Stimulated activated CD8-positive, alpha-beta memory T cell treated with anti-CD3 and anti-CD28 coated beads, Interleukin-12 subunit alpha, Interleukin-12 subunit beta, amount 100 ng/mL, for 24 hours (primary cell): ENCODE measurements at regions not wholly inside any gene's neighbourhood (a gene's known extent, or its start where the extent isn't known, plus 50 kb on each side); places are given as distances from the start of the nearest gene placed in this dataset.
"Not testable (repeated sequence)": the region's sequence is repeated elsewhere in the genome, so short reads cannot be mapped to it uniquely, and the experiment has no call there.

Experiments
- DNase-seq: peaks from one replicate; pipeline ENCODE4 v3.0.0-alpha.2; 2020; ENCODE audit errors: extremely low read depth

DNA sequence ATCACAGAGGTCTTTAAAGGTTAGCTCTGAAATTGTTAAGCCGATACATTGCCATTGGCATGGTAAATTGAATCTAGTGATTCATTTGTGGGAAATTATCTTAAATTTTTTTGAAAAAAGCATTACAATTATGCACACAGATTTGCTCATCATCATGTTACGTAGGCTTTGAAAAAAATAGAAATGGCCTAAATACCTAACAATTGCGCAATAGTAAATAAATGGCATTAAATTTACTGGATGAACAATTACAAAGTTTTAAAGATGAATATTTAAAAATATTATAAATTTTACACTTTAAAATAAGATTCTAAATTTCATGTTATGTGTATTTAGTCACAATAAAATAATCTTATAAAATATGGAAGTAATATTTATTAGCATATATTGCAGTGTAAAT, 171.3 kb downstream of the RPRM start:
- DNase-seq, result no peak

DNA sequence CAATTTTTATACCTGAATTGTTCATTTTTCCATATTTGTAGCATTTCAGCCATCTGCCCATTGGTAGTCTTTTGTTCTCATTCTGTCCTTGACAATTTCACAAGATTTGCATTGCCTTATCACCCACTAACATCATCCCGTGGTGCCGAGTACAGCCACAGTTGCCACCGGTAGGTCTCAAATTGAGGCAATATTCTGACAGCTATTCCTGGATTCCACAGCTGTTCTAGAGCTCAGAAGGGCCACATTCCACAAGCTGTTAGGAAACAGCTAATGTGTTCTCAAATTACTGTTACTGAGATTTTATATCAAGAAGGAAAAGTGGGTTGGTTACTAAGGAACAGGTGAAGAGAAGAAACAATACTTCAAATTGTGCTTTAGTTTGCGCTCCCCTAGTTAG, 178.8 kb downstream of the RPRM start:
- no peak for DNase-seq

DNA sequence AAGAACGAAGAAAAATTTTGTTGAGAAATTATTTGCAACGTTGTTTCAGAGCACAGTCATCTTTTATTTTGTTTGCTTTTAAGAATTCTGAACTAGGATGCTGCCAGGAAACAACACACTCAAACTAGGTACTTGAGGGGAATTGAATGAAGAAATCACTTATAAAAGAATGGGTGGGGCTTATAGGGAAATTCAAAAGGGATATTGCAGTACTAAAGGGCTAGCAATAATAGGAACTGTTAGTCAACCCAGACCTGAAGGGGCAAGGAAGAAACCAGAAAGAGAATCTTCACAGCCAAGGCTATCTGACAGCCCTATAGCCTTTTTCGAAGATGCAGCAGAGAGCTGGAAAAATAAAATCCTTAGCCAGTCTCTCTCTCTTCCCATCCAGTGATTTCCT, 179.3 kb downstream of the RPRM start:
- DNase-seq, result no peak

DNA sequence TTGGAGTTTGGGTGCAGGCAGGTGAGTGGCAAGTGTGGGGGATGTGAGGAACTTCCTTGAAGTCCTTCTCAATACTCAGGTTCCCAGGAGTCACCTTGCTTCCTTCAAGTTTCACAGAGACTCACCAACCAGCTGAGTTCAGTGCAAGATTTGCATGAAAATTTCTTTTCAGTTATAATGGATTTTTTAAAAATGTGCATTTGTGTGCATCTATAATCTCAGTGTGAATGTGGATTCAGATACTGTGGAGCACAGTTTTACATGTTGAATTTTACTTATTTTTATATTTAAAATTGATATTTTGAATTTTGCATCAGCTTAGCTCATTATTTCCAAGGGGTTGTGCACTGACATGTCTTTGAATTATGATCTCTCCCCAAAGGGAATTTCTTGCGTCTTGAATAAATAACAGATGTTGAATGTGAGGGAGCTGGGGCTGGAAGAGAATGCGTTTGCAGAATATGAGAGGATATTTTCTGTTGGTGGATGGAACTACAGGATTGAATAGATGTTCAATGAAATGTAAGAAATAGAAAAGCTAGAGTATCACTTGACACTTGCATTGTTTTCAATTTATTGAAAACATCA, 184.3 kb downstream of the RPRM start:
- DNase-seq, result no peak

DNA sequence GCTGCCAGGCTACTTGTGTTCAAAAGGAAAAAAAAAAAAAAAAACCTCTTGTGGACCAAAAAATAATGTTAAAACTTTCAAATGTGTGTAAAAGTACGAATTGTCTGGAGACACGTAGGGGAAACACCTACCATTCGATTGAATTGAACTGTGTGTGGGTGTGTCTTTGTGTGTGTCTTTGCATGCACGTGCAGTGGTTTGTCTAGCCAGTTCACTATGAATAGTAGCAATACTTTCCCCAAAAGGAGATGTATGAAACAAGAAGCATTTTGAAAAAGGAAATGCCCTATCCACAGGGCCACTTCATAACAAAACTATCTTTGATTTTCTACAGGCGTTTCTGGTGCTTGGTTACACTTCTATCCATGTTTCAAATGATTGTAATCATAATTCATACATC, 186.8 kb downstream of the RPRM start:
- DNase-seq, result no peak

DNA sequence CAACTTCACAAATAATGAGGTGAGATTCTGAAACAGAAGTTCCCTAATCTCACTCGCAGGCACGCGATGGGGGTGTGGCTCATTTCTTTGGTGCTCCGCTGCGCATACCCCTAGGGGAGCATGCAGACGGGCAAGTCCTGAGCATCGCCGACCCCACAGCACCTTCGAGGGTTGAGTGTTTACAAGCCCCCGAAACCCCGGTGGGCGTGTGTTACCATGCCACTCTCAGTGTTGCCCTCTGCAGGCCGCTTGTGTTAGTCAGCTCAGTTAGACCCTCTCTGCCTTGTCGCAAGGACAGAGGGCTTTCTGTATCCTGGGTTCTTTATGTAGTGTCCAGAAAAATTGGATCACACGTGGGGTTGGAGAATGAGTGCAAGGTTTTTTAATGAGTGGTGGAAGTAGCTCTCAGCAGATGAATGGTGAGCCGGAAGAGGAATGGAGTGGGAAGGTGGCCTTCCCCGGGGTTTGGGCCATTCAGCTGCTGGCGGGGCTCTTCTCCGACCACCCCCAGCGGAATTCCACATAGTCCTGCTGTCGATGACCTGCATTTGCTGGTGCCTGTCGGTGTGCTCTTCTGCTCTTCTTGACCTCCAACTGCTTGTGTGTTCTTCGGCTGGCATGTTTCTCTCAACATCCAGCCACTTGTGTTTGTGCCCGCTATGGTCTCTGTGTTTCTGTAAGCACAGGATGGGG, 191.3 kb downstream of the RPRM start:
- no peak for DNase-seq

DNA sequence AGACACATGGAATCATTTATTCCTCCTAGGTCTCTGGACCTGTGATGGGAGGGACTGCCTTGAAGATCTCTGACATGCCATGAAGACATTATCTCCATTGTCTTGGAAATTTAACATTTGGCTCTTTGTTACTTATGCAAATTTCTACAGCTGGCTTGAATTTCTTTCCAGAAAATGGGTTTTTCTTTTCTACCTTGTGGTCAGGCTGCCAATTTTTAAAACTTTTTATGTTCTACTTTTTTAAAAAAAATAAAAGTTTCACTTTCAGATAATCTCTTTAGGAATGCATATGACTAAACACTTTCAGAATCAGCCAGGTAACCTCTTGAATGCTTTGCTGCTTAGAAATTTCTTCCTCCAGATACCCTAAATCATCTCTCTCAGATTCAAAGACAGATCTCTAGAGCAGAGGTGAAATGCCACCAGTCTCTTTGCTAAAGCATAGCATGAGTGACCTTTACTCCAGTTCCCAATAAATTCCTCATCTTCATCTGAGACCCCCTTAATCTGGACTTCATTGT, 209.6 kb downstream of the RPRM start:
- no peak for DNase-seq

DNA sequence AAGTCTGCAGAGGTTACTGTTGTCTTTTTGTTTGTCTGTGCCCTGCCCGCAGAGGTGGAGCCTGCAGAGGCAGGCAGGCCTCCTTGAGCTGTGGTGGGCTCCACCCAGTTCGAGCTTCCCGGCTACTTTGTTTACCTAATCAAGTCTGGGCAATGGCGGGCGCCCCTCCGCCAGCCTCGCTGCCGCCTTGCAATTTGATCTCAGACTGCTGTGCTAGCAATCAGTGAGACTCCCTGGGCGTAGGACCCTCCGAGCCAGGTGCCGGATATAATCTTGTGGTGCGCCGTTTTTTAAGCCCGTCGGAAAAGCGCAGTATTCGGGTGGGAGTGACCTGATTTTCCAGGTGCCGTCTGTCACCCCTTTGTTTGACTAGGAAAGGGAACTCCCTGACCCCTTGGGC, 221.7 kb downstream of the RPRM start:
- DNase-seq, result not testable (repeated sequence)

DNA sequence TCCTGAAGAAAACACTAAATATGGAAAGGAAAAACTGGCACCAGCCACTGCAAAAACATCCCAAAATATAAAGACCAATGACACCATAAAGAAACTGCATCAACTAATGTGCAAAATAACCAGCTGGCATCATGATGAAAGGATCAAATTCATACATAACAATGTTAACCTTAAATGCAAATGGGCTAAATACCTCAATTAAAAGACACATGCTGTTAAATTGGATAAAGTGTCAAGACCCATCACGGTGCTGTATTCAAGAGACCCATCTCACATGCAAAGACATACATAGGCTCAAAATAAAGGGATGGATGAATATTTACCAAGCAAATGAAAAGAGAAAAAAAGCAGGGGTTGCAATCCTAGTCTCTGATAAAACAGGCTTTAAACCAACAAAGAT, 231.9 kb downstream of the RPRM start:
- not testable (repeated sequence) for DNase-seq

DNA sequence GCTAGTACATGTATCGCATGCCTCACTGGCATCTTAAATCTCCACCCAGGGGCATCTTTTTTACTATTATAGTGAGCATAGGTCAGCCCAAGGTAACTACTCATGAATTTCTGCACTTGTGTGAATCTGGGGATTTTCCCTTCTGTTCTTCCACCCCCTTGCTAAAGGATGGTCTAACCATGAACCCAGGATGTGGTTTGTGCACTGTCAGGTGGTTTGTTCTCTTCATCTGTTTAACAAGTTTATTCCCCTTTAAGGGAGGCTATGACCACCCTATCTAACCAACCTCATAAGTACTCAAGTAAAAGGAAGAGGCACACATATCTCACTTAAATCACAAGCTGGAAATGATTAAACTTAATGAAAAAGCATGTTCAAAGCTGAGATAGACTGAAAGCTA, 243.0 kb downstream of the RPRM start:
- DNase-seq, result no peak

DNA sequence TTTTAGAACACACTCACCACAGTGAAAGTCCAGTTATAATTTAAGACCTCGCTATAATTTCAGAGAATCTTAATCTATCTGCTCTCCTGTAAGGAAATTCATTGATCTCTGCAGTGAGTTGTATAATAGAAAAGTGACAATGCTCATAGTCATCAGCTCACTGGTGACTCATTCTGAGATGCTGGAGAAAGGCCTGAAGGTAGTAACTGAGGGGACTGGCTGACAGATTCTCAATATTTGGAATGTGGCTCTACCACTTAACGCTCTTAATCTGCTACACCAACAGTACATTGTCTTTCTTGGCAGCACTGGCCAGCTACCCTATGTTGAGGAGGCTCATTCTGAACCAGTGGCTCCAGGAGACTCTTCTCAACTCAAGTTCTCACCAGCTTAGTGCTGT, 246.1 kb downstream of the RPRM start:
- DNase-seq, result no peak

DNA sequence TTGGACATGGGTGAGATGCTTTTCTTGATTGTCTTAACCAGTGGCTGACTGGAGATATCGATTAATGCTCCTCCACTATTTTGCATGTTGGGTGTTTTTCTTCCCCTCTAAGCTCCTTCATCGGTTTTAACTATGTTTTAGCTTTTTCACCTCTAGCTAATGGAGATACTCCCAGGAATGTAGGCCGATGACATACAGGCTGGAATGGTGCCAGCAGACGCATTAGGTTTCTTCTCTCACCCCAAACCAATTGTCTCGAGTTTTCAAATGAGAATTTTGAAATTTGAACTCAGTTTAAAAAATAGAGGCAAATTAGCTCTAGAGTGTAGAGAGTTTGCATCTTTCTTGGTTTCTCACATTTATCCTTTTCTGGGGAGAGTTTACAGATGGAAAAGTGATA, 247.6 kb downstream of the RPRM start:
- no peak for DNase-seq

DNA sequence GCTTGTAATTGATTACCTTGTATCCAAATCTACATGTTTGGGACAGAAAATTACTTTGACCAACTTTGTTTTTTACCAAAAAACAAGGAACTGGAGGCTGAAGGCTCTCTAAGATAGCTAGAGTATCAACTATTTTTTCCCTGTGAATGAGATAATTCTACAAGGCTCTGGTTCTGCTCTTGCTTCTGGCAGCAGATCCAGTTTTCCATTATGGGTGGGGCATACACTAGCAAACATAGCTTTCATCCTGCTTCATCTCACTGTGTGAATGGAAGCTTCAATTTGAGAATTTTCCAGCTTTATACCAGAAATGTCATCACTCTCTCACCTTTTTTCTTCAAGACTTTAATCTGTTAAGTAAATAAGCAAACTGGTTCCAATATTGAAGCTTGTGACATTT, 249.7 kb downstream of the RPRM start:
- no peak for DNase-seq

DNA sequence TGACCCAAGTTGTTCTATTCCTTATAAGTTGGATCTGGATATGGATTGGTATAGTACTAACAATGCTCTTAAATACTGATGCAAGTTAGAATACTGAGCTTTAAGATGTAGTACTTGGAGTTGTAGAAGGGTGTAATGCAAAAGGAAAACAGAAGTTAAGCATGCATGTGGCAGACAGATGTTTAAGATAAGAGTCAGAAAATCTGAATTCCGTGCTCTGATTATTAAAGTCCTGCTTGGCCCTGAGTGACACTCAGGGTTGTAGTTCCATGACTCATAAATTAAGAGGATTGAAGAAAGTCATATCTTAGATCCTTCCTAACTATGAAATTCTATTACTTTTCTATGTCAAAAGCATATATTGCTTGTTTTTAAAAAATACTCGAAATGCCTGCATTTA, 250.6 kb downstream of the RPRM start:
- no peak for DNase-seq

DNA sequence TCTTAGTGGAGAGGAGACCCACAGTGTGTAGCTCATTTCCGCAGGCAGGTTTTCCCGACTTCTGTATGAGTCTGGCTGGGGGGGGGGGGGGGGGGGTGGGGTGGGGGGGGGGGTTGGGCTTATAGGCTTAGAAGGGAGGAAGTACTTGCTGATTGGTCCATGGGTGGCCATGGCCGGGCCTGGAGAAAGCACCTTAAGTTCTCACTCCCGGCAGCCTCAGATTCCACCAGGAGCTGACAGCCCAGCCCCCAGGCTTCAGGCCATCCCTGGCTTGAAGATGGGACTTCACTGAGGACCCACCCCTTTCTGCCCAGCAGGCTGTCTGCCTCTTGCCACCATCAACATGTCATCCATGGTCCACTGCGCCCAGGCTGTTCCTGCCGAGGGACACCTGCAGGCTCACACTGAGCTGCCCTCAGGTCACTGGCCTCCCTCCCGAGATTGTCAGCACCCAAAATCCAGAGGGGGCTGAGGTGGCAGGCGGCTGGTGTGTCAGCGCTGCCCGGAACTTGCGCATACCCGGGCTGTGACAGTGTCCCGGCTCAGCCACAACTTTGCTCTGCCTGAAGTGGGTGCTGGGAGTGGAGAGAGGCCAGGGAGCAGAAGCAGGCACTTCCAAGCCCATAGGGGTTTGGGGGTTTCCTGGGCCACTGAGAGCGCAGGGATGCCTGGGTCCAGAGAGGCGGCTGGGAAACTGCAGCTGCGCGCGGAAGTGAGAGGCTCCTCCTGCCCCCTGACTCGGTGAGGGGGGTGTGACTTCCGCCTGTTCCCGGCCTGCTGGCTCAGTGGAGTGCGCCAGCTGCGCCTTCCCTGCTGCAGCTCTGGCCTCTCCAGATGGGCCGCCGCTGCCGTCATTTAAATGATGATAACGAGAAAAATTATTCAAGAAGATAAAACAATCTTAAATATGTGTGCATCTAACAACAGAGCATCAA, 256.1 kb downstream of the RPRM start:
- DNase-seq, result no peak

DNA sequence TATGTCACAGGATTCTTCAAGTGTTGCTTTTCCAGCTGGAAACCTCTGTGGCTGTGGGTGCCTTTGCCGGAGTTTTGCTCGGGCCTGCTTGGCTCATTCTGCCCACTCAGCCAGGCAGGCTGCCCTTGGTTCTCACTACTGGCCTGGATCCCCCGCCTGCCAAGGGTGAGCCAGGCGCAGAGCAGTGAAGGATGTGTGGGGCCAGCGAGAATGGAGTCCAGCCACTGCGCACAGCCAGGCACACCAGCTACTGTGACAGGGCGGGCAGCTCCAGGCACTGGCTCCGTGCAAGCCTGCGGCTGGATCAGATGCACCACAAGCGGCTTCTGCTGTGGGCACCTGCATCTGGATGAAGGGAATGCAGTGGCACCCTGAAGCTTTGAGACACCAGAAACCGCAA, 257.1 kb downstream of the RPRM start:
- DNase-seq, result no peak

DNA sequence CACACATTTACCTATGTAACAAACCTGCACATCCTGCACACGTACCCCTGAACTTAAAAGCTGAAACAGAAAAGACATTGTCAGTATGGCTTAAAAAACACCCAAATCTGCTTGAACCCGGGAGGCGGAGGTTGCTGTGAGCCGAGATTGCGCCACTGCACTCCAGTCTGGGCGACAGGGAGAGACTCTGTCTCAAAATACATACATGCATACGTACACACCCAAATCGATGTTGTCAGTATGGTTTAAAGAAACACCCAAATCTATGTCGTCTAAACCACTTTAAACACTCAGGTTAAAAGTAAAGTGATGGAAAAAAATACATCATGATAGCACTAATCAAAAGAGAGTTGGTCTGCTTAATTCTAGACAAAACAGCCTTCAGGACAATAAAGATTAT, 257.5 kb downstream of the RPRM start:
- no peak for DNase-seq

DNA sequence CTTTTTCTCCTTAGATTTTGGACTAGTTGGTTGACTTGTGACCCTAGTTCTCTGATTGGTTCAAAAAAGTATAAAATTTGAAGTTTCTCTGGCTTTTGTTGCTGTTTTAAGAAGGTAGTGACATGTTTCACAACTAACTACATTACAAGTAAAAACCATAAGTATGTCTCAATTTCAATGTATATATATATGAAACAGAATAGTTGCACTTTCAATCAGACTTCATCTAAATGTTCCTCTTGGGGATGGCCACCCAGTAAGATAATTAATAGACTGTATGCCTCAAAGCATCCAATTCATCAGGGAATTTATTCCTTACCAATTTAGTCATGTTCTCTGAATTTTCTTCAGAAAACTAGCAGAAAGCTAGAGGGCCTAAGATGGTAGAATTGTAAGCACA, 259.7 kb downstream of the RPRM start:
- no peak for DNase-seq

DNA sequence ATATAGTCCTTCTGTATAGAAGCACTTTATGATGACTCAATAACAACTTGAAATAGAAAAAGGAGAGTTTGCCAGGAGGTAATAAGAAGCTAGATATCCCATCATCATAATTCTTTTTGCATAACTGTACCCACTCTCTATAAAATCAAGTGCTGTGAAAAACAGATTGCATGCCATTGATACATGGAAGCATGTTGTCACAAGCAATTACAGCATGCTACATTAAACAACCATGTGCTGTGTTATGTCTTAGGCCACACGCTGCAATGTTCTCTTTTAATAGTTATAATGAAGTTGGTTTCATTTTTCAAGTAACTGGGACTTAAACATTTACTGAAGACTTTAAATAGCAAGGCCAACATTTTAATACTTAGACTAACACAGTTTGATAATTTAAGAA, 264.2 kb downstream of the RPRM start:
- DNase-seq, result no peak

DNA sequence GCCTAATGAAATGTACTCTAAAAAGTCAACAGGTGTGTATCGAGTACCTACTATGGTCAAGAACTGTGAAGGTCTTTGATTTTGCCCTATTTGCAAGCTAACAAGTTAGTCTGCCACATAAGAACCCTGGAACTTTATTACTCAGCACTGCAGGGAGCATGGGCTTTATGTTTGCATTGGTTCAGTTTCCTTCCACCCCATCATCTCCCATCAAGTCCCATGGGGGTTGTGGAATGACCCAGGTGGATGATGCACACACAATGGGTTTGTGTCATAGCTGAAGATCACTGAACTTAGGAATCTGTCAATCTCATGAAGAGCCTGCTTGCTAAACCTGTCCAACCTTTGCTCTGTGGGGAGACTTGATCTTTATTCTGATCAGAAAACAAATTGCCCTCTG, 265.5 kb downstream of the RPRM start:
- DNase-seq, result no peak

DNA sequence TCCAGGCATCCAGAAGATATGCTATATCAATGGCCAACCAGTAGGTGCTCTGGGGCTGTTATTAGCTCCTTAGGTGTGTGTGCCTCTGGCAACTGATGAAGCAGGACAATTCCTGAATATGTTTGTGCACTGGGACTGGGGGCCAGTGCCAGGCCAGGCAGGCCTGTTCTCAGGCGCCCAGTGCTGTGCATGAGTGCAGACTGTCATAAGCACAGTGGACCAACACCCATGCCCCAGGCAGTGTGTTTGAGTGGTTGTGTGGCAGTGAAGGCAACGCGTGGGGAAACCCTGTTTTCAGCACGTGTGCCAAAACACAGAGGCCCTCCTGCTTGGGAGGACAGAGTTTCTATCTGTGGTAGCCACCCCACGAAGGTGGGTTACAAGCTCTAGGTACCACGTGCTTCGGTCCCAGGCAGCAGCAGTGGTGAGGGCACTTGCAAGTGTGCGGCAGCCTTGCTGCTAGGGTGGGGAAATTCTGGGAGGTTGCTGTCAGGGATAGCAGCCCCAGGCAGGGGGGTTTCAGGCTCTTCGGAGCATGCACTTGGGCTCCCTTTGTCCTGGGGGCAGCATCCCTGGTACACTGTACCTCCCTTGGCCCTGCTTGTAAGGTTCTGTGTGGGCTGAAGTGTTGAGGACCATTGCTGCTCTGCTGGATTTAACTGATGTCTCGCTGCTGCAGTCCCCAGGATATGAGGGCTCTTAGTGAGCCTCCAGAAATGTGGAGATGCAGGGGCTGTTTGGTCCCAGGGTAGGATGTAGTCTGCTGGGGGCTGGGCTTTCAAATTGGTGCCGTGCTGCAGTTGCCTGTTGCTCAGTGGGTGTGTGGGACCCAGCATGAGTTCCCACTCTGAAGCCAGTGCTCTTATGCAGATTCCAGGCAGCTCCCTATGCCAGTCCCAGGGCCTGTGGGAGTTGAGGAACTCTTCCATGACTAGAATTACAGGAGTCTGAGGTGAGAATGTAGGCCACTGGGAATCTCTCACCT, 280.9 kb downstream of the RPRM start:
- no peak for DNase-seq
